Muscle of arm (tissue), 1 donor: ENCODE measurements at regions not wholly inside any gene's neighbourhood (a gene's known extent, or its start where the extent isn't known, plus 50 kb on each side); places are given as distances from the start of the nearest gene placed in this dataset.

Experiments used
- DNase-seq: peaks from one replicate; pipeline ENCODE4 v3.0.0-alpha.2; 2013

GRCh38 chr5:34531751-34532360 is 124.3 kb upstream of the RAI14 start:
- no peak for DNase-seq

- peak; percentile 38 for DNase-seq
Observed at GRCh38 chr5:34533582-34534522, 122.3 kb upstream of the RAI14 start.

DNA sequence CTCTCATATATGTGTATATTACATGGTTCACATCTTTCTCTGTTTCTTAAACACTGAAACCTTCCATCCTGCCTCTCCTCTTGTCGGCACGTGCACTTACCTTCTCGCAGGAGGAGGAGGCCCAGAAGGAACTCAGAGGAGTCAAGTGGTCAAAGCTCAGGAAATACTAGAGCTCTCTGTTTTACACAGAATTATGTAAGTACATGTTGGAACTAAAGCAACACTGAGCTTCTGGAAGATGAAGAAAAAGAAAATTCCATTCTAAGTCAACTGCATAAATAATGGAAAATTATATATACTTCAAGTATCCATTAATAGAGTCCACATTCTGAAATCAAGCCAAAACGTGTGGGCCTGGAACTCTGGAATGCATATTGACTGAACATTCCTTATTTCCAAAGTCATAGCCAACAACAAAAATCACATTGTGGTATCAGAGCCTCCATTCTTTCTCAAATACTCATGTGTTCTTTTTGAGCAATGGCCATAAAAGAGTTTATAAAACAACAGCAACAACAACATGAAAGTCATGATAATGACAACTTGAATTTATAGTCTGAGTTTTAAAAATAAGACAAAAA is 121.5 kb upstream of the RAI14 start:
- peak; percentile 53 for DNase-seq

DNA sequence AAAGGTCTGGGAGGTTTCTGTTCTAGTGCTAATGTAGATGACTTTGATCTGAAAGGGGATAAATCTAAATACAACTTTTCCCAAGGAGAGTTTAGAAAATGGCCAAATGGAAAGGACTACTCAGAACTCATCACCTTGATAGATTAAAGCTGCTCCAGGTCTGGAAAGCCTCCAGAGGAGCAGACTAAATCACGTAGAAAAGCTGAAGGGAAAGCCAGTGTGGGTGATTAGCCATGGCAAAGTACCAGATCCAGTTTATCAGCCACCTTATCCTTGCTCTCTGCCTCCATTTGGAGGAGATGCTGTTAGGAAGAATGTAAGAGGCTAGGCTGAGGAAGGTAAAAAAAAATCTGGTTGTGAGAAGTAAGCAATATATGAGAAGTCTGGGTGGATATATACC is 120.7 kb upstream of the RAI14 start:
- no peak for DNase-seq

GRCh38 chr5:34535944-34536623 is 120.0 kb upstream of the RAI14 start:
- no peak for DNase-seq

DNA sequence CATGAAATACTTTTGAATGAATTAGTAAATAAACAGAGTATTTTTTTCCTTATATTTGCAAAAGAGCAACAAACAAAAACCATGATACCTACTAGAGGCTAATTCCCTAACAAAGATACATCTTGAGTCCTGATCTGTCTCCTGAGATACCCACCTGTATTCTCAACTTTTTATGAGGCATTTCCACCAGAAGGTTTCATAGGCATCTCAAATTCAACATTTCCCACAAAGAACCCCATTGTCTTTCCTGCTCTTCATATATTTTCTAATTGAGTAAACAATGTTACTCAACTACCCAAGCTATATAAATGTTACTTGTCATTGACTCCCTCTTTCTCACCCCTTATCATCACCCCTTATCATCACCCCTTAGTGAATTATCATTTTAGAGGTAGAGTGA is 119.4 kb upstream of the RAI14 start:
- DNase-seq = no peak

DNA sequence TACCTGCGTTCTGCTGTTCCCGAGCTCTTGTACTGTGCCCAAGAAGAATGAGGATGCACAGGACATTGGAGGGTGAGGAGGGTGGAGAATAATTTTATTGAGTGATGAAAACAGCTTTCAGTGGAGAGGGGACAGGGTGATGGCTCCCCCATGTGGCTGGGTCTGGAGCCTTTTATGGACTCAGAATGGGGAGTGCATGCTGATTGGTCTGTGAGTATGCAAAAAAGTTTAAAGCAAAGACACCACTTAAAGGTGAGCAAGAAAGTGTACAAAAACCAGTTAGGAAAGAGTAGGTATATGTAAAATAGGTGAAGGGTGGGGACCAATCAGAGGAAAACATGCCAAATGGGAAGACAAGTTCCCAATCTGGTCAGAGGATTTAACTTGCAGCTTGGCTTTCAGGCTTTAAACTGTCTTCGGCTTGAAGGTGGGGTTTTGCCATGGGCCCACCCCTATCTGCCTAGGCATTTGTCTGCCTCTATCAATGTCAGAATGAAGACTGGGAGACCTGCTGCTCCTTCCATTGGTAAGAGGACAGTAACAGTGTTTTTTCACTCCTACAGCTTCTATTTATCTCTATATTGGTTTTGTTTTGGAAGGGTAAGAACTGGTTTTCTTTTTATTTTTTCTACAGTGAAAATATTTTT is 118.0 kb upstream of the RAI14 start:
- no peak for DNase-seq

DNA sequence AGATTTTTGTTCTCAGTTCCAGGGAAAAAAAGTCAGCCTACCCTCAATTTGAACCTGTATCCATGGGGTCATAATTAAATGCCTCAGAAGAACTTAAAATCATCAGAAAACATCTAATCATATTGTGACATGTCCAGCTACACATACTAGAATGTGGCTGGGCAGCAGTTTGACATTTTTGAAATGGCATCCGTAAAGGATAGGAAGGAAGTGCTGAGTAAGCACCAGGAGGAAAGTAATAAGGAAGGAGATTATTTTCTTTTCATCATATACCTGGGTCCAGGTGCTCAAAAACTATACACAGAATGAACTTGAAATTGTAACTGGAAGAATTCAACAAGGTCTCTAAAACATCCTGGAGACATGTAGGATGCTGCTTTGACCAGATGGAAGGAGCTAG is 116.9 kb upstream of the RAI14 start:
- DNase-seq = no peak

- no peak for DNase-seq
Observed at GRCh38 chr5:34541067-34541466, 115.1 kb upstream of the RAI14 start.

DNA sequence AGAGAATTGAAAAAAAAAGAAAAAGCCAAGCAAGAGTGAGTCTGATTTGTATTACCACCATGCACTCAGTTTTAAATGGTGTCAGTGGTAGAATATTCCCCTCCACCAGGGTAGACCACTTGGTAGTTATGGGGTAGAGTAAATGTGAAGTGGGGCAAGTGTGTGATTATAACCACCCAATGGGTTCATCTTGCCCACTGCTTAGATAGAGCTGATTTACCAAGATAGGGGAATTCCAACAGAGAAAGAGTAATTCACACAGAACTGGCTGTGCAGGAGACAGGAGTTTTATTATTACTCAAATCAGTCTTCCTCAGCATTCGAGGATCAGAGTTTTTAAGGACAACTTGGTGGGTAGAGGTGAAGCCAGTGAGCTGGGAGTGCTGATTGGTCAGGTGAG is 113.3 kb upstream of the RAI14 start:
- no peak for DNase-seq

DNA sequence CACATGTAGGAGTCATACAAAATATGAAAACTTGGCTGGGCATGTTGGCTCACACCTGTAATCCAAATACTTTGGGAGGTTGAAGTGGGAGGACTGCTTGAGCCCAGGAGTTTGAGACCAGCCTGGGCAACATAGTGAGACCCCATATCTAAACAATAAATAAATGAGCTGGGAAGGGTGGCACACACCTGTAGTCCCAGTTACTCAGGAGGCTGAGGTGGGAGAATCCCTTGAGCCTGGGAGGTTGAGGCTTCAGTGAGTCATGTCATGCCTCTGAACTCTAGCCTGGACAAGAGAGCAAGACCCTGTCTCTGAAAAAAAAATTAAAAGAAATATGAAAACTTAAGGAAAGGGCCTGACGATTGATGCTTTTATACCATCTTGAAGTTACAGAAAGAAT is 112.4 kb upstream of the RAI14 start:
- DNase-seq = no peak

GRCh38 chr5:34544403-34544802 is 111.7 kb upstream of the RAI14 start:
- no peak for DNase-seq

DNA sequence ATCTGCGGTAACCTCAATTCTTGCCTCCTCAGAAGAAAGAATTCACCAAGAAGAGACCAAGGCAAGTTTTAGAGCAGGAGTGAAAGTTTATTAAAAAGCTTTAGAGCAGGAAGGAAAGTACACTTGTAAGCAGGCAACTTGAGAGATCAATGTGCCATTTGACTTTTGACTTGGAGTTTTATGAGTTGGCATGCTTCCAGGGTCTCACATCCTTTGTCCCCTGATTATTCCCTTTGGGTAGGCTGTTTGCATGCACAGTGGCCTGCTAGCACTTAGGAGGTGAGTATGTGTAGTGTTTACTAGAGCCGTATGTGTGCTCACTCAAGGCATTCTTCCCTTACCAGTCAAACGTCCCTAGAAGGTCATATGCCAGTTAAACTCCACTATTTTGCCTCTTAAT is 111.0 kb upstream of the RAI14 start:
- DNase-seq = no peak

GRCh38 chr5:34545626-34546025 is 110.5 kb upstream of the RAI14 start:
- no peak for DNase-seq

DNA sequence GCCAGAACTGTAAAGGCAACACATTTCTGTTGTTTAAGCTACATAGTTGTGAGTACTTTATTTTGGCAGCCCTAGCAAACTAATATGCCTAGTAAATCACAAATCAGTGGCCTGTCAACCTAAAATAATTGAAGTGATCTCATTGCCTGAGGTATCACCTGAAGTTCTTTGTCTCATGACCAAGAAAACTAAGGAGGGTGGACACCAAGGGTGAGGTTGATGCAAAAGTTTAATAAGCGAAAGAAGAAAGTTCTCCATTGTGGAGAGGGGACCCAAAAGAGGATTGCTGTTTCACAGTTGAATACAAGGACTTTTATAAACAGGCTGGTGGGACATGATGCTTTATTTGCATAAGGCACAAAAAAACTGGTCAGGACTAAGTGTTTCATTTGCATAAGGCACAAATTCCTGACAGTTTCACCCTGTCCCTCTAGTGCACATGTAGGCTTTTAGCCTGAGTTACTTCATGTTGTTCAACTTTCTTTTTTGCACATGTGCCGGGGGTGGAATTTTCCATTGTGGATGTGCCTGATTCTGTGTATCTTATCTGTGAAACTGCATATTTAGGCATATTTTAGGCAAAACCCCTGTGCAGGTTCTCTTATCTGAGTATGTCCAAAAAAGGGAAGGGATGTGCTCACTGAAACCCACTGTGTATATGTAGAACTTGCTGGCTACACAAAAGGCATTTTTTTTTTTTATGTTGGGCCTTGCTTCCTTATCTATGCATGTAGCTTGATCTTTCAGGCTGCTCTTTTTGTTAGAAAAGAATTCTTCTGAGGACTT is 108.6 kb upstream of the RAI14 start:
- DNase-seq = no peak

DNA sequence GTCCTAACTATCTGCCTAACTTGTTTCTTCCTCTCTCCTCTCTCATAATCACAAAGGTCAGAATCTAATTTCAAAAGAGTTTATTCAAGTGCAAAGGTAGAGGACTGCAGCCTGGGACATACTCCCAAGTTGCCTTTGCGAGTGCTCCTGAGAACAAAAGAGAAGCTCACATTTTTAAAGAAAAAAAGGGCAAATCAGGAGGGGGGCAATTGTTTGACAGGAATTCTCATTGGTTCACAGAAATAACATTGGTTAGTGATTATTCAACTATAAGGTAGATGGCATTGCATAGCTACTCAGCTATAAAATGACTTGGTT is 108.1 kb upstream of the RAI14 start:
- no peak for DNase-seq

GRCh38 chr5:34550247-34550646 is 105.9 kb upstream of the RAI14 start:
- peak; percentile 76 for DNase-seq

DNA sequence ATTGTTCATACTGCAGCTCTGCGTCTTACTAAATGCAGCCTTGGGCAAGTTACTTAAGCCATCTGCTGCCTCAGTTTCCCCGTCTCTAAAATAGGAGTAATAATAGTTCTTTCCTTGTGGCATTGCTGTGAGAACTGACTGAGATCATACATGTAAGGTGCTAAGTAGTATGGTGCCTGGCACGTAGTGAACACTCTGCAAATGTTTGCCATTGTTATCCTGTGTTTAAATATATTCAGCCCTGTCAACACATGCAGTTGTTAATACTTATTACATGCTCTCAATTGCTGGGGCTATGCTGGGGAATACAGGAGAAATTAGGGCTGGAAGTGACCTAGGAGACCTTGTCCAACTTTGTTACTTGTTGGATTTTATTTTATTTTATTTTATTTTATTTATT is 105.2 kb upstream of the RAI14 start:
- DNase-seq = no peak

- DNase-seq = peak; percentile 74
Observed at GRCh38 chr5:34551911-34552433, 104.2 kb upstream of the RAI14 start.

- no peak for DNase-seq
Observed at GRCh38 chr5:34552686-34553085, 103.4 kb upstream of the RAI14 start.

GRCh38 chr5:34553581-34553980 is 102.5 kb upstream of the RAI14 start:
- no peak for DNase-seq
